ENCODE measurements at regions not wholly inside any gene's neighbourhood (a gene's known extent, or its start where the extent isn't known, plus 50 kb on each side); places are given as distances from the start of the nearest gene placed in this dataset.

GRCh38 chr9:90540734-90541133 lies 101.9 kb downstream of the DIRAS2 start:
- no peak overlapping the region for H3K4me2 ChIP-seq
- no peaks in the 10 kb centered on the region for H3K27me3 ChIP-seq (ENCODE audit: insufficient read depth)
- POLR2A ChIA-PET = no interaction called here
- CTCF ChIA-PET = no interaction called here
- H3K4me1 ChIP-seq (ENCODE audit: control insufficient read depth in 1 of 2, insufficient read depth in 2 of 2, low read depth in 1 of 2, low read length in 1 of 2) = peaks cover 0 to 4% of the 10 kb centered on the region in 2 experiments; a peak in 2 of 4 replicates
- H3K9ac ChIP-seq = no peak overlapping the region
- no peaks in the 10 kb centered on the region for H3K79me2 ChIP-seq (ENCODE audit: insufficient read depth)
- 56% methylated on average over 1 of the region's 1 CpG for WGBS (ENCODE audit: low lambda C conversion rate)
- no peaks in the 10 kb centered on the region for H3F3A ChIP-seq (replicated peaks; ENCODE audit: insufficient read depth)
- H3K36me3 ChIP-seq (replicated peaks in 1 of 2; ENCODE audit: control insufficient read depth in 1 of 2, insufficient read depth in 2 of 2, low read length in 1 of 2) = no peaks in the 10 kb centered on the region
- no peak overlapping the region for H2AFZ ChIP-seq (ENCODE audit: low read depth)
- H3K9me2 ChIP-seq = no peaks in the 10 kb centered on the region
- no peaks in the 10 kb centered on the region for H4K20me1 ChIP-seq (ENCODE audit: insufficient read depth)
- no peak overlapping the region for H3K4me3 ChIP-seq (ENCODE audit: low read depth in 2 of 2, low read length in 1 of 2)
- no peak for DNase-seq
- TF ChIP-seq IRF3 (IDR thresholded peaks at IDR 0.05; ENCODE audit: low read depth, low read length) = no peak
- no peak for TF ChIP-seq TCF12 (IDR thresholded peaks at IDR 0.05)
- TF ChIP-seq FOSL2 (IDR thresholded peaks at IDR 0.05; ENCODE audit: borderline replicate concordance, low read depth) = no peak
- TF ChIP-seq RXRA (IDR thresholded peaks at IDR 0.05; ENCODE audit: borderline replicate concordance, low read depth) = no peak
- TF ChIP-seq NFIC (IDR thresholded peaks at IDR 0.05; ENCODE audit: borderline replicate concordance) = no peak
- no peak for TF ChIP-seq FOXM1 (IDR thresholded peaks at IDR 0.05; ENCODE audit: low read depth)
- TF ChIP-seq, protein P1, sequence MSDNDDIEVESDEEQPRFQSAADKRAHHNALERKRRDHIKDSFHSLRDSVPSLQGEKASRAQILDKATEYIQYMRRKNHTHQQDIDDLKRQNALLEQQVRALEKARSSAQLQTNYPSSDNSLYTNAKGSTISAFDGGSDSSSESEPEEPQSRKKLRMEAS (IDR thresholded peaks at IDR 0.05; ENCODE audit: low read depth) = no peak
- TF ChIP-seq PBX3 (IDR thresholded peaks at IDR 0.05) = no peak
- no peak for TF ChIP-seq USF2 (IDR thresholded peaks at IDR 0.05; ENCODE audit: borderline replicate concordance, low read depth, low read length)
- no peak for TF ChIP-seq EP300 (IDR thresholded peaks at IDR 0.05; ENCODE audit: borderline replicate concordance in 1 of 2, low read depth in 1 of 2, low read length in 1 of 2)
- TF ChIP-seq RFX5 (IDR thresholded peaks at IDR 0.05; ENCODE audit: low read length) = no peak
- TF ChIP-seq TAF1 (IDR thresholded peaks at IDR 0.05; ENCODE audit: borderline replicate concordance, low read depth, low read length) = no peak
- no peak for TF ChIP-seq ELF1 (IDR thresholded peaks at IDR 0.05)
- no peak for TF ChIP-seq SIN3A (IDR thresholded peaks at IDR 0.05; ENCODE audit: borderline replicate concordance, low read depth, low read length)
- TF ChIP-seq YY1 (IDR thresholded peaks at IDR 0.05; ENCODE audit: low read depth) = no peak
- TF ChIP-seq RCOR1 (IDR thresholded peaks at IDR 0.05; ENCODE audit: low read length) = no peak
- no peak overlapping the region for H3K27ac ChIP-seq (ENCODE audit: low read depth in 2 of 2, low read length in 1 of 2)
- no peaks in the 10 kb centered on the region for H3K9me3 ChIP-seq

- Histone ChIP-seq H3K4me2 (no peak overlapping the region), H3K9me2 (no peaks in the 10 kb centered on the region), H4K20me1 (ENCODE audit: insufficient read depth) (no peaks in the 10 kb centered on the region), H3K27ac (ENCODE audit: low read depth in 2 of 2, low read length in 1 of 2) (no peak overlapping the region), H3K9ac (no peak overlapping the region), H3K36me3 (replicated peaks in 1 of 2; ENCODE audit: control insufficient read depth in 1 of 2, insufficient read depth in 2 of 2, low read length in 1 of 2) (no peaks in the 10 kb centered on the region), H3F3A (replicated peaks; ENCODE audit: insufficient read depth) (no peaks in the 10 kb centered on the region), H3K27me3 (ENCODE audit: insufficient read depth) (no peaks in the 10 kb centered on the region), H3K79me2 (ENCODE audit: insufficient read depth) (no peaks in the 10 kb centered on the region), H3K4me1 (ENCODE audit: control insufficient read depth in 1 of 2, insufficient read depth in 2 of 2, low read depth in 1 of 2, low read length in 1 of 2) (peaks cover 0 to 9% of the 10 kb centered on the region in 2 experiments; a peak in 2 of 4 replicates), H2AFZ (ENCODE audit: low read depth) (no peak overlapping the region), H3K4me3 (ENCODE audit: low read depth in 2 of 2, low read length in 1 of 2) (no peak overlapping the region), H3K9me3 (no peaks in the 10 kb centered on the region)
- DNase-seq = no peak
- POLR2A ChIA-PET = no interaction called here
- CTCF ChIA-PET = no interaction called here
- 15% methylated on average over 2 of the region's 2 CpGs for WGBS (ENCODE audit: low lambda C conversion rate)
- TF ChIP-seq USF1 (IDR thresholded peaks at IDR 0.05; ENCODE audit: borderline replicate concordance, low read depth) = no peak
- no peak for TF ChIP-seq USF2 (IDR thresholded peaks at IDR 0.05; ENCODE audit: borderline replicate concordance, low read depth, low read length)
- TF ChIP-seq EZH2phosphoT487 (IDR thresholded peaks at IDR 0.05; ENCODE audit: borderline replicate concordance, low read depth) = no peak
- TF ChIP-seq, protein P2, sequence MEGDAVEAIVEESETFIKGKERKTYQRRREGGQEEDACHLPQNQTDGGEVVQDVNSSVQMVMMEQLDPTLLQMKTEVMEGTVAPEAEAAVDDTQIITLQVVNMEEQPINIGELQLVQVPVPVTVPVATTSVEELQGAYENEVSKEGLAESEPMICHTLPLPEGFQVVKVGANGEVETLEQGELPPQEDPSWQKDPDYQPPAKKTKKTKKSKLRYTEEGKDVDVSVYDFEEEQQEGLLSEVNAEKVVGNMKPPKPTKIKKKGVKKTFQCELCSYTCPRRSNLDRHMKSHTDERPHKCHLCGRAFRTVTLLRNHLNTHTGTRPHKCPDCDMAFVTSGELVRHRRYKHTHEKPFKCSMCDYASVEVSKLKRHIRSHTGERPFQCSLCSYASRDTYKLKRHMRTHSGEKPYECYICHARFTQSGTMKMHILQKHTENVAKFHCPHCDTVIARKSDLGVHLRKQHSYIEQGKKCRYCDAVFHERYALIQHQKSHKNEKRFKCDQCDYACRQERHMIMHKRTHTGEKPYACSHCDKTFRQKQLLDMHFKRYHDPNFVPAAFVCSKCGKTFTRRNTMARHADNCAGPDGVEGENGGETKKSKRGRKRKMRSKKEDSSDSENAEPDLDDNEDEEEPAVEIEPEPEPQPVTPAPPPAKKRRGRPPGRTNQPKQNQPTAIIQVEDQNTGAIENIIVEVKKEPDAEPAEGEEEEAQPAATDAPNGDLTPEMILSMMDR (IDR thresholded peaks at IDR 0.05) = no peak
- TF ChIP-seq FOXJ3 (CRISPR knock-in tag; IDR thresholded peaks at IDR 0.05) = no peak
- no peak for TF ChIP-seq SIN3A (IDR thresholded peaks at IDR 0.05; ENCODE audit: borderline replicate concordance, low read depth, low read length)
- TF ChIP-seq IRF3 (IDR thresholded peaks at IDR 0.05; ENCODE audit: low read depth, low read length) = no peak
Measured at GRCh38 chr9:90544488-90544887, 98.1 kb downstream of the DIRAS2 start.

Measured in SK-N-SH (cell line).